ENCODE measurements at regions not wholly inside any gene's neighbourhood (a gene's known extent, or its start where the extent isn't known, plus 50 kb on each side); places are given as distances from the start of the nearest gene placed in this dataset.
A peak's percentile ranks its signal among the peaks of the same experiment; 100 is the strongest.
"Not testable (repeated sequence)": the region's sequence is repeated elsewhere in the genome, so short reads cannot be mapped to it uniquely, and the experiment has no call there.

GRCh38 chr4:154907345-154908045, 126.4 kb downstream of the RBM46 start:
- DNase-seq, result not testable (repeated sequence)

- DNase-seq, result no peak
These were observed 127.1 kb downstream of the RBM46 start for GRCh38 chr4:154908168-154908567.

- DNase-seq, result peak; percentile 5
These were observed 130.0 kb downstream of the RBM46 start for GRCh38 chr4:154911097-154911496.

- no peak for DNase-seq
These were observed 130.6 kb downstream of the RBM46 start for GRCh38 chr4:154911608-154912098.

GRCh38 chr4:154916068-154916467, 135.0 kb downstream of the RBM46 start:
- no peak for DNase-seq

- DNase-seq, result no peak
These were observed 146.1 kb downstream of the RBM46 start for GRCh38 chr4:154927126-154927680.

- peak; percentile 13 for DNase-seq
These were observed 147.7 kb downstream of the RBM46 start for GRCh38 chr4:154928640-154929257.

GRCh38 chr4:154936873-154937272, 155.8 kb downstream of the RBM46 start:
- DNase-seq, result no peak

GRCh38 chr4:154939851-154940250, 158.8 kb downstream of the RBM46 start:
- DNase-seq, result no peak

- peak; percentile 21 for DNase-seq
These were observed 161.1 kb downstream of the RBM46 start for GRCh38 chr4:154942176-154942575.

GRCh38 chr4:154944996-154945395, 163.9 kb downstream of the RBM46 start:
- no peak for DNase-seq

GRCh38 chr4:154946113-154946512, 165.0 kb downstream of the RBM46 start:
- DNase-seq, result no peak

- DNase-seq, result no peak
These were observed 172.6 kb downstream of the RBM46 start for GRCh38 chr4:154953691-154954090.

- DNase-seq, result no peak
These were observed 173.0 kb downstream of the RBM46 start for GRCh38 chr4:154954117-154954516.

- DNase-seq, result no peak
These were observed 177.0 kb downstream of the RBM46 start for GRCh38 chr4:154958121-154958520.

GRCh38 chr4:154958621-154959358, 177.7 kb downstream of the RBM46 start:
- peak; percentile 75 for DNase-seq

- no peak for DNase-seq
These were observed 178.7 kb downstream of the RBM46 start for GRCh38 chr4:154959756-154960155.

- DNase-seq, result no peak
These were observed 179.4 kb downstream of the RBM46 start for GRCh38 chr4:154960476-154960875.

GRCh38 chr4:154961263-154961662, 180.2 kb downstream of the RBM46 start:
- DNase-seq, result no peak

- DNase-seq, result no peak
These were observed 192.4 kb downstream of the RBM46 start for GRCh38 chr4:154973244-154974035.

- DNase-seq, result no peak
These were observed 196.2 kb downstream of the RBM46 start for GRCh38 chr4:154977228-154977627.

All from tongue (tissue), 1 donor.